ENCODE measurements at regions not wholly inside any gene's neighbourhood (a gene's known extent, or its start where the extent isn't known, plus 50 kb on each side); places are given as distances from the start of the nearest gene placed in this dataset.

DNA sequence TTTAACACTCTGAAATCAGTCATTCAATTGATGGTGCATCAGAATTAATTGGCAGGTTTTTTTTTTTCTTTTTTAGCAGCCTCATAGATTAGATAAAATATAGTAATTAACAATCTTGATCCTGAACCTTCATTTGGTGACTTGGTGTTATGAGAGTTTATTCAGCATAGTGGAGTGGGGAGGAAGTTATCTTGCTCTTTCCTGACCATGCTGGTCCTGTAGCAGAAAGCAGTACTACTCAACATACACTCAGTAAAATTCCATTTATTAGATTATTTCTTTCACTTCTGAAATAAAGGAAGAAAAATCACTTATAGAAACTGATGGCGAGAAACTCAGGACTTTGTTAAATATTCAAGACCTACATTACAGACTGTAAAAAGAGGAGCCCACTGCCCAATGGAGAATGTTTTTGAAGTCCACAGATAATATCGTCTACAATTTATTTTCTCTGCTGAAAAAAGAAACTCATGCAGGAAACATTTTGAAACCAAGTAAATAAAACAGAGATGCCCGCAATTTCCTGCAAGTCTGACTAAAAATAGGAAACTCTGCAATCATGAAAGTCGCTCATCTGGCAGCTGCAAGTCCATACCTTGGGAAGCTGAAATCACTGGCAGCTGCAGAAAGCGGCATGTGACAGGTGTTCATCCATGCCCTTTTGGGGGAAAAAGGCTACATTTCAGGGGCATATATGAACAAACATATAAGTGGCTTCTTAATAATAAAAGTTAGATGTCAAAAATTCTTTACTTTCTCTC is 233.2 kb upstream of the RFX3 start:
- TF ChIP-seq, protein P1, sequence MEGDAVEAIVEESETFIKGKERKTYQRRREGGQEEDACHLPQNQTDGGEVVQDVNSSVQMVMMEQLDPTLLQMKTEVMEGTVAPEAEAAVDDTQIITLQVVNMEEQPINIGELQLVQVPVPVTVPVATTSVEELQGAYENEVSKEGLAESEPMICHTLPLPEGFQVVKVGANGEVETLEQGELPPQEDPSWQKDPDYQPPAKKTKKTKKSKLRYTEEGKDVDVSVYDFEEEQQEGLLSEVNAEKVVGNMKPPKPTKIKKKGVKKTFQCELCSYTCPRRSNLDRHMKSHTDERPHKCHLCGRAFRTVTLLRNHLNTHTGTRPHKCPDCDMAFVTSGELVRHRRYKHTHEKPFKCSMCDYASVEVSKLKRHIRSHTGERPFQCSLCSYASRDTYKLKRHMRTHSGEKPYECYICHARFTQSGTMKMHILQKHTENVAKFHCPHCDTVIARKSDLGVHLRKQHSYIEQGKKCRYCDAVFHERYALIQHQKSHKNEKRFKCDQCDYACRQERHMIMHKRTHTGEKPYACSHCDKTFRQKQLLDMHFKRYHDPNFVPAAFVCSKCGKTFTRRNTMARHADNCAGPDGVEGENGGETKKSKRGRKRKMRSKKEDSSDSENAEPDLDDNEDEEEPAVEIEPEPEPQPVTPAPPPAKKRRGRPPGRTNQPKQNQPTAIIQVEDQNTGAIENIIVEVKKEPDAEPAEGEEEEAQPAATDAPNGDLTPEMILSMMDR (IDR thresholded peaks at IDR 0.05) = no peak
- TF ChIP-seq POLR2A (IDR thresholded peaks at IDR 0.05) = no peak

All from uterus (tissue), 2 donors.